GM21786 (cell line): ENCODE measurements at regions not wholly inside any gene's neighbourhood (a gene's known extent, or its start where the extent isn't known, plus 50 kb on each side); places are given as distances from the start of the nearest gene placed in this dataset.

Source experiments
- ATAC-seq: cut with Tn5 transposase; IDR thresholded peaks from one replicate; pipeline ENCODE4 v1.9.1; 2021; ENCODE audit not compliant: unreplicated experiment

DNA sequence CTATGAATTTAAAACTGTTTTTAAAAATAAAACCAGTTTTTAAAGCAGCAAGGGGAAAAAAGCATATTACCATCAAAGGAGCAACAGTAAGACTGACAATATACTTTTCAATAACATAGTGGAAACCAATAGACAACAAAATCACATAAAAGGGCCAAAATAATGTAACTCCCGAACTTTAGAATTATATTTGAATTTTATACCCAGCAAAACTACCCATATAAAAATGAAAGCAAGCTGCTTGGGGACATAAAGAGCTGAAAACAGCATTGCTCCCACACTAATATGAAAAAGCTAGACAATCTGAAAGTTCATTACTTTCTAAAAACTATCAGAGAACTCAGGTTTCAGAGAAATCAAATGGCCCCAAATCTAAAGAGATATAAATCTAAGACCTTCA is 199.4 kb upstream of the ARID1B start:
- no peak for ATAC-seq

DNA sequence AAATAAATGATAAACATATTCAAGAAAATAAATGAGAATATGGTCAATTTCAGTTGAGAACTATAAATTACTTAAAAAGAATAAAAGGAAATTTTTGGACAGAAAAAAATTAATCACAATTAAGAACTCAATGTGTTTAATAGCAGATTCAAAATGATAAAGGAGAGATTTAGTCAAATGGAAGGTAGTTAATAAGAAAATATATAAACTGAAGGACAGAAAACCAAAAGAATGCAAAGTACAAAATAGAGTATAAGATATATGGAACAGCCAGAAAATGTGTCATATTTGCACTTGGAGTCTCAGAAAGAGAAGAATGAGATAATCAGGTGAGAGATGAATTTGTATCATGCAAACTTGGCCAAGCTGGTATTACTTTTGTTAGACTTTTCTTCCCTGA is 201.8 kb upstream of the ARID1B start:
- ATAC-seq, result no peak

DNA sequence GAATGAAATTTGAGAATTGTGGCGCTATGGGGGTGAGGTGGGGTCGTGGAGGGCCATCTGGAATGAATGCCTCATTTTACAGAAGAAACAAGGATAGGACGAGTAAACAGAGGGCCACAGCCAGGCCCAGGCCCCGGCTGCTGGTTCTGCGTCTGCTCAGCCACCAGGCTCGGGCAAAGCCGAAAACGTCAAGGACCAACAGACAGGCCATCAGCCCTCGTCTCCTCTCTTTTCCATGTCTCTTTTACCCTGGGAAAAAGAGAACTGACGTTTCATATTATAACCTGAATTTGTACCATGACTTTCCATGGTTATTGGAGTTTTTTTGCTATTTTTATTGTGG is 212.4 kb upstream of the ARID1B start:
- no peak for ATAC-seq

DNA sequence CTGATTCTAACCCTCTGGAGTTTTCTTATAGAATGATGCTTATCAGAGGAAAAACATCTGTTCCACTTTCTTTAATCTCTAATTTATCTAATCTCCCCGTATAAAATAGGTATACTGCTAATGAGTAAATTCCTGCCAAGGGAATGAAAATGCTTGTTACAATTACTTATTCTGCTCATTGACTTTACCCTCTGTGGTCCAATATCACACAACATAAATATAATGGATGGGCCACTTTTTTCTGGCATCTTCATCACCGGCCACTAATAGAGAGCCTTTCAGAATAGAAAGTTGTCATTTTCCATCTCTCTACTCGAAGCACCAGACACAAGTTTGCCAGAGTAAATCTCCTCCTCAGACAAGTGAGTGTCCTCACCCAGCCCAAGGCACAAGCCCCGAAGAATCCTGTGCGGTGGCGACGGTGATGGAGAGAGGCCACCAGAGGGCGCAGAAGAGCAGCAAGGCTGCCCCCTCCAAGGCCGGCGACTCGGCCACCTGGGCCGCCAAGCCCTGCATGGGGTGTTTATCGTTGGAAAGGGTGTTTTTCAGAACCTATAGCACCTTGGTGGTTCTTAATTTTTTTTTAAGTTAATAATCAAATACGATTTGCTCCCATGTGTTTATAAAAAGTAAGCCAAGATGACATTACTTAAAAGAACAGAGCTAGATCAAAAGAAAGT is 212.9 kb upstream of the ARID1B start:
- peak; percentile 92 for ATAC-seq

DNA sequence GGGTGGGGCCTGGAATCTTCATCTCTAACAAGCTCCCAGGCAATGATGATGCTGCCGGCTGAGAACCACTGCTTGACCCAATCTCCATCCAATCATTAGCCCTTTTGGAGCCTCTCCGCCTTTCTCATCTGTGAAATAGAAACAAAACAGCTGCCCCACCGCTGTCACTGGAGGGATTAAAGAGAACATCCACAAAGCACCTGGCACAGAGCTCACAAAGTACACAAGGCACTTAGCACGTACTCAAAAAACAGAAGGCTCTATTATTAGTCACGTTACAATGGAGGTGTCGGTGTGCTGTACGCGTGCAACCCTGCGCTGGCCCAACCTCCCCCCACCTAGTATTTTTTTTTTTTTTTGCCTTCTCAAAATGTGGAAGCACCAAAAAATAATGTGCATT is 213.5 kb upstream of the ARID1B start:
- no peak for ATAC-seq

DNA sequence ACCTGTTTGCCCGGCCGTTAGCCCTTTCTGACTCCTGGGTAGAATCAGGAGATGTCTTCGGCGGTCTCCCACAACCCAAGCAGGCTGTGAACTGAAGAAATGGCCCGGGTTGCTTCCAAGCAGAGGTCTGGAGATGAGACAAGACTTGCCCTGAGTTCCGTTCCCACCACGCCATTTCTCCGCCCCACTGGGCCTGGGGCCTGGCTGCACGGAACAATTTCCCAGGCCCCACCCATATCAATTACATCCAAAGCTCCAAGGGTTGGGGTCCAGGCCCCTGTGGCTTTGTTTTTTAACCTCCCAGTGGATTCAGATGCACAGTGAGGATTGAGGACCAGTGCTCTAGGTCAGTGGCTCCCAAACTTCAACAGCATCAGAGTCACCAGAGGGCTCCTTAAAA is 214.5 kb upstream of the ARID1B start:
- ATAC-seq, result no peak

DNA sequence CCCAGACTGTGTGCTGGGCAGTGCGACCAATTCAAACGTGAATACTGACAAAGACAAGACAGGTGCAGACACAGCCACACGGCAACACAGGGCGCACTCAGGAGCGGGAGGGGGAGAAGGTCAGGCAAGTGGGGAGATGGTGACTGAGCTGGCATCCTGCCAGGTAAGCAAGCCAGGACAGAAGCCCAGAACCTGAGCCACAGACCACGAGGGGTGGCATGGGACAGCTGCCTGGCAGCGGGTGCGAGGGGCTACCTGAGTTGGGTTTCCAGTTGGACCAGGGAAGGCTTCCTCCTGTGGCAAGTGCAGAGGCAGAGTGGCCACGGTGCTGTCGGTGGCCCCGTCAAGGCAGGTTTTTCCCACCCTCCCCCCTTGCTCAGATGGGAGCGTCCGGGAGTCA is 215.2 kb upstream of the ARID1B start:
- ATAC-seq, result no peak

DNA sequence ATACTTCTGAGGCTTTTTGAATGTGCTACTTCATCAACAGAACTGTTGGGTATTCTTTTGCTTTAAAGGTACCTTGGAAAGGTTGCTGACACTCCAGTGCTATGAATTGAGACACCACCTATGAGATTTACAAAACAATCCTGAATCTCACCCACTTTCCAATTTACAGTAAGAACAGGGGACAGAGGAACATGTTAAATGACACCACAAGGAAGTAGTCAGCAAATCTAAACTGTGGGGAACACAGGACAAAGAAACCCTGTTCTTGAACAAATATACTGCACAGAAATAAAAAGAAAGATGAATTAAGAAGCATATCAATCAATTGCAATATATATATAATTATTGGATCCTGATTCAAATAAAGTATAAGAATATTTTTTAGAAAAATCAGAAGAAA is 216.7 kb upstream of the ARID1B start:
- ATAC-seq, result no peak

DNA sequence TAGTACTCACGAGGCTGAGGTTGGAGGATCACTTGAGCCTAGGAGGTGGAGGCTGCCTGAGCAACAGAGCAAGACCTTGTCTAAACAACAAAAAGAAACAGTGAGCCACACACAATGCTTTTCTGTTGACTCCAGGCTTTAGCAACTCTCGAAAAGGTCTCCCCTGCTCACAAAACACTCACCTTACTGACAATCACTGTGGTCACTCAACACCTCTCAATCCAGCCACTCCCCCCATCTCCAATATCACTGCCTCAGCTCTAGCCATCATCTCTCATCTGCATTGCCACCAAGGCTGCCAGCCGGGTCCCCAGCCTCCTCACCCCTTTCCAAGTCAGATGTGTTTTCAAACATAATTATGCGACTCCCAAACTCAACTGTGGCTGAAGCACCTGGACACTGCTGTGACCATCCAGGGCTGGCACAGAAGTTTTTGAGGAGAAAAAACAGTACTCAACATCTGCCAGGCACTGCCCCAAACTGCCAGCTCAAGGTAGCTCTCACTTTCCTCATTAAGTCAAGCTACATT is 218.0 kb upstream of the ARID1B start:
- no peak for ATAC-seq

DNA sequence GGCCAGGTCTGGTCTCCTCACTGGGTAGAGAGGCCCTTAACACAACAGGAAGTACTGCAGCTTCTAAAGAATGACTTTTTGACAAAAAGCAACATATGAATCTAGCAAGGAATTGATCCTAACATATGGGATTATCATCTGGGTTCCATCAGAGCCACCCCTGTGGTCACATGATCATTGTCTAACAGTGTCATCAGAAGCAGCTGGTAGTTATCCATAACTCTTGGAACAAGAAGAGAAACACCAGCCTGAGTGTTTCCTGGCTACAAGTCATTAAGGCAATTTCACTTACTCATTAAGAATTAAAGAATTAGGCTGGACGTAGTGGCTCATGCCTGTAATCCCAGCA is 219.3 kb upstream of the ARID1B start:
- ATAC-seq, result no peak

DNA sequence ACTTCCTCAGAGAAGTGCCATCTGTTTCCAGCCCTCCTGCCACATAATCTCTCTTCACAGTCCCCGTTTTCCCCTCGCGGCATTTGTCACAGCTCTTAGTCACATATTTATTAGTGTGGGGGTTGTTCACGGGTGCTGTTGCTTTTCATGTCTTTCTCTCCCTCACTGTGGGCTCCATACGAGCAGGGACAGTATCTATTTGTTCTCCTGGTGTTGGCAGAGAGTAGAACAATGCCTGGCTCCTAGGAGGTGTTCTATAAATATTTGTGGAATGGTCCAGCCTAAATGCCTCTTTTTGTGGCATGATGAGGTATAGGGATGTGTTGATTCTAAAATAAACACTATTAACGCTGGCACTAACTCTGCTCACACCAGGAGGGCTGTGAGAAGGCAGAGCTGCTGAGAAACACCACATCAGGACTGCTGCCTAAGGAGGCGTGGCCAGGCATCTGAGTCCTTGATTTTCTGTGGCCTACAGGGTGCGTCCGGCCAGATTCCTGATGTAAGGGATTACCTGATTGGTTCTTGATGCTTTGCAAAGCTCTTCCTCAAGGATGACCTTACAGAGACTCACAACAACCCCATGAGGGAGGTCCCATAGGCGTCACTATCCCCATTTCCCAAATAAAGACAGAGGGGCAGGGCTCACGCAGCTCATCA is 219.8 kb upstream of the ARID1B start:
- peak; percentile 53 for ATAC-seq

DNA sequence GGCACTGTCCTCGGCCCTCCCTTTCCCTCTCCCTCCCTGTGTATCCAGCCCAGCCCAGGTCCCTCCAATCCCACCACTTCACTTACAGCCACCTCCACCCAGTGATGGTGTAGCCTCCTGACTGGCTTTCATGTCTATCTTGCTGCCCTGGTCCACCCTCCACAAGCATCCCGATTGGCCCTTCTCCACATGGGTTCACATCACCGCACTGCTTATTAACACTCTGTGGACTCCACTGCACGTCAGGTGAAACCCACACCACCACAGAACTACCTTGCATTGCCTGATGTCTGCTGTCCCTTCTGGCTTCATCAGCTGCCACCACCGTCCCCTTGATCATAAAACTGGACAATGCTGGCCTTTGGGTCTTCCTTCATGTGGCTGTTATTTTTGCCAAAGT is 220.4 kb upstream of the ARID1B start:
- no peak for ATAC-seq

DNA sequence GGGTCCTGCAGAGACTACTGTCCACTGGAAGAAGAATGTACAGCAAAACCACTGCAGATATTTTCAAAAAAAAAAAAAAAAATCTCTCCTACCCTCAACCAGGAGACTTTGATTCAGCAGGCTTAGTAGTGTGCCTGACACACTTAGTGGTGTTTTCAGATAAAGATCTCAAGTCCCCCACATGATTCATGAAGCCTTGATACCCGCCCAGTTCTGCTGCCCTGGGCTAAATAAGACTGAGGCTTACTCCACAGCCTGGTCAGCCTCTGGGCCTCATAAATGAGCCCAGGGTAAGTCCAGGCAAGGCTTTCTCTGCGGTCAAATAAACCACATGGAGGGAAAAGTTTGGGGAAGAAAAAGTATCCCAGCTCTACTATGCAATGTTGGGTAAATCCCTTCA is 222.1 kb upstream of the ARID1B start:
- ATAC-seq, result no peak

DNA sequence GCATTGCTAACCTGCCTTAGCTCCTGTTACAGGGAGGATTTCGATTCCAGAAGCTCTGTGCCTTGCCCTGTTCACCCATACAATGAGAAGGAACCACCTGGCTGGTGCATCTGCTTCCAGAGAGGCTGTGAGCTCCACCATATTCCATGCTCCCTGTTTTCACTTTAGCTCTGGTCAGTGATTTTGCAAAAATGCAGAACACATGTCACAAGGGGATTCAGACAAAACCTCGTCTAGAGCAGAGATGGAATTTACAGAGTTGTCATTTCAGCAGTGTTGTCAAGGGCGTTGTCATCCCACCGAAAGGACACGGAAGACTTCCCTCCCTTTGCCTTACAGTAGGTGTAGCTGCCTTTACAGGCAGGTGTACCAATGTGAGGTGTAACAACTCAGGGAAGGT is 223.0 kb upstream of the ARID1B start:
- no peak for ATAC-seq

DNA sequence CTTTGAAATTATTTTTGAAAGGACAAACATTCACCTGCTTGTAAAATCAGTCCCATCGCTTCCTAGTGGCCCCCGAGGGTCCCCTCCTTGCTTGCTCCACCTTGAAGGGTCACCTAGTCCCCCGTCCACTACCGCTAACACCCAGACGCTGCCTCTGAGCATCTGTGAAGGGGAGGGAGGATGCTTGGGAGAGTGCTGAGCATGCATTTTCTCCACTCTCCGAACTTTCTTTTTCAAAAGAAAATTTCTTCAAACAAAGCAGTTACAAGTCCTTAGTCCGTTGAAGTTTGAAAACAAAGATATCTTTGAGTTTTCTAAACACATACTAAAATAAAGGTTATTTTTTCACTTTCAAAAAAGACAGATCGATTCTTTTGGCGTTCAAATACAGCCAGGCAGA is 224.3 kb upstream of the ARID1B start:
- ATAC-seq, result no peak

DNA sequence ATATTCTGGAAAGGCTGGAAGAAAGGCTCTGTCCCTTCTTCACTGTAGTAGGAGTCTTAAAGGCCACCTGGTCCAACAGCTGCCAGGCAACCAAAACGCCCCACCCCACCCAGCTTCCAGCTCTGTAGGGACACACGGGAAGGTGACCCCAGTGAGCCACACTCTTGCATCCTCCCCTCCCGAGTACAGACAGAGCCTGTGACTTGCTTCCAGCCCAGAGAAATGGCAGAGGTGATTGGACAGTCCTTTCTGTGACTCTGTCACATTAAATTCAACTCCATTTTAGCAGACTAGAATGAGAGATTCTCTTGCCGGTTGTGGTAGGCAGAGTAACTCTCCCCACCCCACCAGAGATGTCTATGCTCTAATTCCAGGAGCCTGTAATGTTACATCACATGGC is 226.2 kb upstream of the ARID1B start:
- ATAC-seq, result no peak

DNA sequence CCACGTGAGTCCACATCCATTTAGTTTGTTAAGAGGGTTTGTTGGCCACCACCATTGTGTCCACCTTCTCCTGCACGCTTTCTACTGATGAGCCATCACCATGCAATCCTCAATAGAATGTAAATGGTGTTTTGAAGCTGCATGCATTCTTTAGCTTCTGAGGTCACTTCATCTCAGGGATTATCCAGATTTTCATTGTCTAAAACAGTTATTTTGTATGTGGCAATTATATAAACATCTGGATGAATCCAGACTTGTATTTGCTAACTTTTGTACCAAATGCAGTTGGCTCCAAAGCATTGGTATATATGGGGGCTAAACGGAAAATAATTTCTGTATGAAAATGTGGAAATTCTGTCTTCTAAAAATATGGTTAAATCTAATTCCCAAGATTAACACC is 231.2 kb upstream of the ARID1B start:
- no peak for ATAC-seq

DNA sequence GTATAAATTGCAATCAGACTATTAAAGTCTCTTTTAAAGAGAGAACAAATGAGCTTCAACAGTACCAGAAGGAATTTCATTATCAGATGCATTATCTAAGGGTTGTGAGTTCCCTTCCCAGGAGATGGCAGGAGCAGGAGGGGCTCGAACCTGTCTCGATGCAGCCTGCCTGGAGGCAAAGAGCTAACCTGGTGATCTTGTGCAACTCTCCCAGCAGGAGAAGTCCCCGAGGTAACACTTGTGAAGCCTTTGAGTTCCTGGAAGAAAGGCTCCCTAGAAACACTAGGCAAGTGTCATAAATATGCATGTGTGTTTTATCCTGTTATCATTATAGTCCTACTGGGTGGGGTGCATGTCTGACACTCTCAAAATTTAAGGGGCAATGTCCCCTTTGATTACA is 232.2 kb upstream of the ARID1B start:
- no peak for ATAC-seq

DNA sequence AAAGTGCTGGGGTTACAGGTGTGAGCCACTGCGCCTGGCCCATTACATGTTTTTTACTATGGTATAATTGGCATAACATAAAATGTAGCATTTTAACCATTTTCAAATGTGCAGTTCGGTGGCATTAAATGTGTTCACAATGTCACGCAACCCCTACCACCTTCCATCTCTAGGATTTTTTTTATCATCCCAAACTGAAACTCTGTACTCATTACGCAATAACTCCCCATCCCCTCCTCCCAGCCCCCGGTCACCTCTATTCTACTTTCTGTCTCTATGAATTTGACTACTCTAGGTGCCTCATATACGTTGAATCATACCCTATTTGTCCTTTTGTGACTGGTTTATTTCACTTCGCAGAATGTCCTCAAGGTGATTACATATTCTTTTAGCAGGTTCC is 233.1 kb upstream of the ARID1B start:
- ATAC-seq, result no peak

DNA sequence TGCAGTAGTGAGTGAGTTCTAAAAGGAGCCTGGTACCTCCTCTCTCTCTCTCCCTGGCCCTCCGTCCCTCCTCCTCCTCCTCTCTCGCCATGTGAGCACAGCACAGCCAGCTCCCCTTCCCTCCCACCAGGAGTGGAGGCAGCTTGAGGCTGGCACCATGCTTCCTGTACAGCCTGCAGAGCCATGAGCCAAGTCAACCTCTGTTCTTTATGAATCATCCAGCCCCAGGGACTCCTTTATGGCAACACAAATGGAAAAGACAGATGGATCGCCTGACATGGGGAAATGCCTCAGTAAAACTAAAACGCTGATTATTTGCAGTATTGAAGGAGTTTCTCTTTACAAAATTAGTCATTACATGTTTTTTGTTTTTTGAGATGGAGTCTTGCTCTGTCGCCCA is 233.7 kb upstream of the ARID1B start:
- no peak for ATAC-seq

DNA sequence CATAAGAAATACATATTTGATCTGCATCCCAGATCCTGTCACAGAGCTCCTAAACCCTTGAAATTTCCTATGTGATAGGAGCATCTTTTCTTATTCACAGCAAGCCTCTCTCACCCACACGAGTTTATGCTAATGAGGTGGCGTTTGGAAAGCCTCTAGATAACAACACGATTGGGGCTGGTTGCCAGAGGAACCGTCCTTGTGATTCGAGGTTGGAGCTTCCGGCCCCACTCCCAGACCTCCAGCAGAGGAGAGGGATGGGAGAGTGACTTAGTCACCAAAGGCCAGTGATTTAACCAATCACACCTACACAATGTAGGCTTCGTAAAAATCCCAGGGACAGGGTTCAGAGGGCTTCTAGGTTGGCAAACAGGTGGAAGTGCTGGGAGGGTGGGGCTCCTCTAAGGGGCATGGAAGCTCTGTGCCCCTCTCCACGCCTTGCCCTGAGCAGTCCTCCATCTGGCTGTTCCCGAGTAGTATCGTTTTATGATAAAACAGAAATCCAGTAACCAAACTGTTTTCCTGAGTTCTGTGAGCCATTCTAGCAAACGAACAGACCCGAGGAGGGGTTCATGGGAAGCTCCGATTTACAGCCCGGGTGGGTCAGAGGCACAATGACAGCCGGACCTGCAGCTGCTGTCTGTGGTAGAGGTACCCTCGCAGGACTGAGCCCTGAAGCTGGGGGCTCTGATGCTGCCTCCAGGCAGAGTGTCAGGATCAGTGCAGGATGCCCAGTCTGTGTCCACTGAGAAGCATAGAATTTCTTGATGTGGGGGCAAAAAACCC is 238.1 kb upstream of the ARID1B start:
- no peak for ATAC-seq

DNA sequence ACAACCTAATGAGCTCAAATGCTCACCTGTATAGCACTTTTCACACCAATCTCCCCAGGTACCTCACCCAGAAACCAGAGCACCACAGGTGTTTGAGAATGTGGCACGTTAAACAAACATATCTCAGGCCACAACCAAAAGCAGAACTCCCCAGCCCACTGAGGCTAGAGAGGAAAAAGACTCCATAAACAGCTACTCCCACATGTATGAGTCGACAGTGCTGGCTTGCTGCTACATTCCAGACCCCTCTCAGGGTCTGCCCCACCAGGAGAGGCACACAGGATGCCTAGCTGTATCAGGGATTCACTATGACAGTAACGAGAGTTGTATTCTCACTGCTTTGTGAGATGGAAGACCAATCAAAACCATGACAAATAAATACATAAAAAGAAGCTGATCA is 242.6 kb upstream of the ARID1B start:
- ATAC-seq, result no peak
